GM21447 (cell line): ENCODE measurements at regions not wholly inside any gene's neighbourhood (a gene's known extent, or its start where the extent isn't known, plus 50 kb on each side); places are given as distances from the start of the nearest gene placed in this dataset.
"Not testable (repeated sequence)": the region's sequence is repeated elsewhere in the genome, so short reads cannot be mapped to it uniquely, and the experiment has no call there.

Source experiments
- ATAC-seq: cut with Tn5 transposase; IDR thresholded peaks from one replicate; pipeline ENCODE4 v1.9.1; 2021; ENCODE audit not compliant: unreplicated experiment

DNA sequence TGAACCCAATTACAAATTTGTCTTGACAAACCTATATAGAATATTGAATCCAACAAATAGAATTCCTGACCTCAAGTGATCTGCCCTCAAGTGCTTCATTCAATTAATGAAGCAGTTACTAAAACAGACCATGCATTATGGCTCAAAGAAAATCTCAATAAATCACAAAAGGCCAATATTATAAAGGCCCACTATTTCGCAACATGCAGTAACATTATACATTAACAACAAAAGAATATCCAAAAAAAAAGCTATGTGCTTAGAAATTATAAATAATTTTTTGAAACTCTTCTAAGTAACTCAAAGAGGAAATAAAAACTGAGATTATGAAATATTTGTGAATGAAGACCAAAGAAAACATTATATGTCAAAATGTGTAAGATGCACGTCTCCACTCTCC is 177.7 kb downstream of the ZNF674 start:
- ATAC-seq = no peak

DNA sequence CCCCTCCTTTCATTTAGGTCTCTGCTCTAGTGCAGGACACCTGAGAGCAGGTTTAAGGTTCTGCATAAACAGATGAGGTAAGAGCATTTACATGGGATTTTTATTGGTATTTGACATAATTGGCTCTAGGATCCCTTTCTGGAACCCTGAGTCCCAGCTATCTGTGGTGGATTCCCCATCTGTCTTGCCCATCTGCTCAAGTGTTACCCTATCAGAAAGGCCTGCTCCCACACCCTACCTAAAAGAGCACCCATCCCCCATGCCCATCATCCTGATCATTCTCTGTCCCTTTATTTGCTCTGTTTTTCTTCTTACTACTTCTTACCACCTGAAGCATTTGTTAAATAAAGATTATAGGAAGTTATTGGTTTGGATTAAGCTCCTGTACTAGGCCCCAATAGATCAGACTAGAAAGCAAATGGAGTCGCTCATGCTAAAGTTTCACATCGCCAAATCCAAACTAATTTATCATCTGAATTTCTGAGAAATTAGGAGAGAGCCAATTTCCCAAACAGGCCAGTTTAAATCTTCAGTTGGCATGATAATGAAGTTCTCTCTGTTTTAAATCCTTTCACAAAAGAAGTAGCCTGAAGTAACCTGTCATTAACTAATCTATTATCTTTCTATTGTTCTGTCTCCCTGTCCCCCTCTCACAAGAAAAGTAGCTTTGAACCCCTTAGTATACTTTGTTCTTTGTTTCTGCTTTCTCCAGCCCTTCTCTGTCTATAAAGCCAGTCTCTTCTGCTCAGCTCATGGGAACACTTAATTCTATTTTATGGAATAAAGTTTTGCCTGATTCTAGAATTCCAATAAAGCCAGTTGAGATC is 178.6 kb downstream of the ZNF674 start:
- ATAC-seq = no peak

DNA sequence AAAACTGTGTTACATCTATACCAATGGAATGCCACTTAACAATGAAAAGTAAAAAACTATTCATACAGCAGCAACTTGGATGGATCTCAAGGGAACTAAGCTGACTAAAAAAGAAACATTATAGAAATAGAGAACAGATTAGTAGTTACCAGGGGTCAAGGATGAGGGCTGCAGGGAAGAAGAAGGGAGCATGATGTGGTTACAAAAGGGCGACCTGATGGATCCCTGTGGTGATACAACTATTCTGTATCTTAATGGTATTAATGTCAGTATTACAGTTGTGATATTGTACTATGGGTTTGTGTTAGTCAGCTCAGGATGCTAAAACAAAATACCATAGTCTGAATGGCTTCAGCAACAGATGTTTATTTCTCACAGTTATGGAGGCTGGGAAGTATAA is 190.7 kb downstream of the ZNF674 start:
- no peak for ATAC-seq

DNA sequence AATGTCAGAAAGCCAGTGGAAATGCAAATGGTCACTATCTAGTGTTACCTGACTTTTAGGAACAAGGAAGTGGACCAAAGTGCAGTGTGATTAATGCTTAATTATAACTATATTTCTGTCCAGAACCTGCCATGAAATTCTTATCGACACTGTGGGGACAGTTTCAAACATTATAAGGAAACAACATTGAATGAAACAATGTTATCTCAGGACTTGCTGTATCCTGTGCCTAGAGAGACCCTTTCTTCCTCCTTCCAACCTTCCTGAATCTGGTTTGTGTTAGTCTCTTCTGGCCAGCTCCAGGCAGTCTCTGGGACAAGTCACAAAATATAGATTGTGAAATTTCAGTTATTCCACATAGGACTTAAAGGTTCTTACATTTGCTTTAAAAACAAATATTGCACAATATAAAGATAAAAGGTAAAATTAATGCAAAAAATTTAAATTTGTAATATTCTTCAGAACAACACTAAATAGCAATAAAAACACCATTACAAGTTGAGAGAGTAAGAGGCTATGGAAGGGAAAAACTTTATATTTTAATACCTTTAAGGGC is 203.4 kb downstream of the ZNF674 start:
- no peak for ATAC-seq

DNA sequence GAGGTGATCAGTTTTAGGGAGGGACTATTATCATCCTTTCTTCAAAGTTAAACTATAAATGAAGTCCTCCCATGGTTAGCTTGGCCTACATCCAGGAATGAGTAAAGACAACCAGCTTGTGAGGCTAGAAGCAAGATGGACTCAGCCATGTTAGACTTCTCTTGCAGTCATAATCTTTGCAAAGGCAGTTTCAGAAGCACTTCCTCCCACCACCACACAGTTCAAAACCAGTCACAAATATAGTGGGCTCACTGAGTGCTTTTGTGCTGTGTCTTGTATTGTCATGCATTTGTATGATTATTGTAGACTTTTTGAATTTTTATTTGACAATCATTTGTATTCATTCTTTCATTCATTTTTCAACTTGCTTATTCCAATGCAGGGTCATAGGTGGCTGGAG is 204.5 kb downstream of the ZNF674 start:
- no peak for ATAC-seq

DNA sequence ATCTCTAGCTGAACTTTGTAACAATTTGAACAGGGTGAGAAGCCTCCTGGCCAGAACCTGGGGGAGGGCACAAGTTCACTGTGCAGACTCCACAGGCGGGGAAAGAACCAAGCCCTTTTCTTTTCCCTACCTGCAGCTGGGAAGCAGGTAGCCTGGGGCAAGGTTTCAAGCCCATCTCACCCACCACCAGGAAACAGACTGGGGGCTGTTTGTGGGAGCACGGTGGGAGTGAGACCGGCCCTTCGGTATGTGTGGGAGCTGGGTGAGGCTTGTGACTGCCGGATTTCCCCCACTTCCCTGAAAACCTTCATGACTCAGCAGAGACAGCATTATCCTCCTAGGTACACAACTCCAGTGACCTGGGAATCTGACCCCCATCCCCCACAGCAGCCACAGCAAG is 211.7 kb downstream of the ZNF674 start:
- ATAC-seq = no peak

DNA sequence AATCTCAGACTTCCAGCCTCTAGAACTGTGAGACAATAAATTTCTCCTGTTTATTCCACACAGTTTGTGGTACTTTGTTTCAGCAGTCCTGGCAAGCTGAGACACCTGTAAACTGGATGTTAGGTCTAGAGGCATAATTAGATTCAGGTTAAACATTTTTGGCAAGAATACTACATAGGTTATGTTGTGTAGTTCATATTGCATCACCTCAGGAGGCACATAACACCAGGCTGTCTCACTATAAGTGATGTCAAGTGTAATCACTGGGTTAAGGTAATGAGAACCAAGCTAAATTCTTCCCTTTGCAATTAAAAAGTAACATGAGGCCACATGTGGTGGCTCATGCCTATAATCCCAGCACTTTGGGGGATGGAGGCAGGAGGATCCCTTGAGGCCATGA is 214.2 kb downstream of the ZNF674 start:
- ATAC-seq = no peak

DNA sequence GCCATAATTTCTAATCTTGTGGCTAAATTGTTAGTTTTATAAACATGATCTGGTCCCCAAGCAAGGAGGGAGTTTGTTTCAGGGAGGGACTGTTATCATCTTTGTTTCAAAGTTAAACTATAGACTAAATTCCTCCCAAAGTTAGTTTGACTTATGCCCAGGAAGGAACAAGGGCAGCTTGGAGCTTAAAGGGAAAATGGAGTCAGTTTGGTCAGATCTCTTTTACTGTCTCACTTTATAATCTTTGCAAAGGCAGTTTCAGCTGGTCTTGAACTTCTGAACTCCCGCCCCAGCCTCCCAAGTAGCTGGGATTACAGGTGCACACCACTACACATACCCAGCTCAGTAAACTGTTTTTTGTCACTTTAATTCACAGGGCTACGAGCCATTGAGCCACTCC is 214.7 kb downstream of the ZNF674 start:
- no peak for ATAC-seq

DNA sequence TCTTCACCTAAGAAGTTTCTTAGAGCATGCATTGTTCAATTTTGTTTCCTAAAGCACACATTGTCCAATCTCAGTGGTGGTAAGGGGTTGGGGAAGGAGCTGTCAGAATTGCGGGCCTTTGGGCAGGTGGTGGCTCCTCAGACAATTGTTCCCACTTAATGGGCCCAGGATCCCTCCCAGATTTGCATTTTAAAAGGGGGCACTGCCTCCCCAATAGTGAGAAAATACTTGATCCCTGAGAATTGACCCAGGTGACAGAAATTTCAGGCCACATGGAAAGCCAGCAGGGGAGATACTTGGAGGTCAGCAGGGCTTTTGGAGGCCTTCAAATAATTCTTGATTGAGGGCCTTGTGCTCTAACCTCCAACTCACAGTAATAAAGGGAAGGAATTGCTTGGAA is 217.1 kb downstream of the ZNF674 start:
- no peak for ATAC-seq

DNA sequence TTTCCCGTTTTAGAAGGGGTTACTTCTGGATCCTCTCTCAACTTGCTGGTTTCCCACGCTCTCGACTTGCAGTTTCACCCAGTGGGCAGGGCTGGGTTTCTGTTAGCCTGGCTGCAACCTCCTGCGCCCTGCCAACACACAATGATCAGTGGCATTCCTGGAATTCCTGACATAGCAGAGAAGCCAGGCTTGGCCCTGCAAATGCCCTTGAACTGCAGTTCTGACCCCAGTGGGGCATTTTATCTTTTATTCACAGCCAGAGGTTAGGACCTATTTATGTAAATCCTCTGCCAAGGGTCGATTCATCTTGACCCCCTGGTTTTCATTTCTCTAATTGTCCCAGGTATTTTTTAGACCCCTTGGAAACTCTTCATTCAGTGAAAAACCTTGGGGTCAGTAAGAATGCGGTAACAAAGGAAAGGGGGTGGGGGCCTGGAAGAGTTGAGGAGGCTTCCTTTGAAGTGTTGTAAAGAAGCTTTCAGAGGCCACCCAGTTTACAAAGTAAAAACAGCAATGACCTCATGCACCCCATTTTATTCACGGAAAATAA is 217.6 kb downstream of the ZNF674 start:
- no peak for ATAC-seq

DNA sequence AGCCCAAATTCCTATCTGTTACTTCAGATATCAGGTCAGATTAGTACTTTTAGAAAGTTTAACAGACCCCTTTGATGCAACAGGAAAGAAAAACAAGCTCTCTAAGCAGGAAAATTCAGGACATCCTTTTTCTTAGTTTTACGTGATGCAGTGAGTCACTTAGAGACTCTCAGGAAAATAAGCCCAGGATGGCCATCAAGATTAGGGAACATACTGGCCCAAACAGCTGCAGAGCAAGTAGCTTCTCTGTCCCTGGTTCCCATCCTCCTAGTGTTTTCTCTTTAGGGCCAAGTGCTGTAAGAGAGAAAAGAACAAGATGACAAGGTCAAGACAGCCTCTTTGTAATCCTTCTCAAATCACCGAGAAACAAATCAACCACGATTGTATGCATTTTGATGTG is 219.1 kb downstream of the ZNF674 start:
- no peak for ATAC-seq

DNA sequence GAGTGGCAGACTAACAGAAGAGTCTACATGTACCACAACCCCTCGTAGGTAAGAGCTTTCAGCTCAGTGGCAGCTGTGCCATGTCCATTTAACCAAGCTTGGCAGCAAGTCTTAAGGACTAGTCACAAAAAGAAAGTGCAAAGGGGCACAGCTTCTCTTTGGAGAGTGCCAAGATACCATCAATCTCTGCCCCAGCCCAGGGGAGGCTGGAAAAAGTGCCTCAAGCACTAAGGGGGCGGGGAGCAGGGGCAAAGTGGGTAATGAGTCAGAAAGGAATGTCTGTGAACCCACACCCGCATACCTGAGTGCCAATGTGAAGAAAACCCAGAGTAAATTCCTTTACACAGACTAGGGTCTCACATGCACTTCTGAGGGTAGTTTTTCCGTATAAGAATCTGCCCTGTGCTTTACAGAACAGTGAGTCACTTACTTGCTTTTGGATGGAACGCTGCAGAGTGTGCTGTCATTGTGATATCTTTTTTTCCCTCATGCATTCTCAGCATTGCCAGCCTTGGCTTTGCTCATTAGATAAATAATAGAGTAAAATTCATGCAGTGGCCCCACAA is 219.8 kb downstream of the ZNF674 start:
- ATAC-seq = no peak

DNA sequence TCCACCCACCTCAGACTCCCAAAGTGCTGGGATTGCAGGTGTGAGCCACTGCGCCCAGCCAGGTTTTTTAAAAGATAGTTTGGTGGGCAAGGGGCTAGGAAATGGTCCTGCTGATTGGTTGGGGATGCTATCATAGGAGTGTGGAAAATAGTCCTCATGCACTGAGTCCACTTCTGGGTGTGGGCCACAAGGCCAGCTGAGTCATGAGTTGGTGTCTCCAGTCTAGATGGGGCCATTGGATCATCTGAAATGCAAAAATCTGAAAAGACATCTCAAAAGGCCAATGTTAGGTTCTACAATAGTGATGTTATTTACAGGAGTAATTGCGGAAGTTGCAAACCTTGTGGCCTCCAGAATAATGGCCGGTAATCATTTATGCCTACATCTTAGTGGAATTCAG is 221.1 kb downstream of the ZNF674 start:
- ATAC-seq = no peak

DNA sequence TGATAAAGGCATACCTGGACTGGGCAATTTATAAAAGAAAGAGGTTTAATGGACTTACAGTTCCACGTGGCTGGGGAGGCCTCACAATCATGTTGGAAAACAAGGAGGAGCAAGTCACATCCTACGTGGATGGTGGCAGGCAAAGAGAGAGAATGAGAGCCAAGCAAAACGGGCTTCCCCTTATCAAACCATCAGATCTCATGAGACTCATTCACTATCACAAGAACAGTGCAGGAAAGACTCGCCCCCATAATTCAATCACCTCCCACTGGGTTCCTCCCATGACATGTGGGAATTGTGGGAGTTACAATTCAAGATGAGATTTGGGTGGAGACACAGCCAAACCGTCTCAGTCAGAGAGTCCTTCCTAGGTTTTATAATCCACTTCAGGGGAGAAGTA is 222.3 kb downstream of the ZNF674 start:
- not testable (repeated sequence) for ATAC-seq

DNA sequence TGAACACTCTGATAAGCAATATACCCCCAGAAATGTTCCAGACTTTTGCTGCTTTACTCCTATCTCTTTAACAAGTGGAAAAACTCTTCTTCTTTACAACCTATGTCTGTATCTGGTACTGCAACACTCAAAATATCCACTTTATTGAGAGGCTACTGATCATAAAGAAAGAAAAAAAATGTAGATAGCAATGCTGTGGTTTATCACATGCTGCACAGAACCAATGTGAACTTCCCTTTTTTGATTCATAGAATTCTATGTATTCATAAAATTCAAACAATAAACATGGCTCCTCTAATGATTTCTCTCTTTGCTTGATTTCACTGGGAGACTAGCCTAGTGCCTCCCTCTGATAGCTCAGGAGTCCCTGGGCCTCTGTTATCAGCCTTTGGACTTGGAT is 223.5 kb downstream of the ZNF674 start:
- ATAC-seq = no peak

DNA sequence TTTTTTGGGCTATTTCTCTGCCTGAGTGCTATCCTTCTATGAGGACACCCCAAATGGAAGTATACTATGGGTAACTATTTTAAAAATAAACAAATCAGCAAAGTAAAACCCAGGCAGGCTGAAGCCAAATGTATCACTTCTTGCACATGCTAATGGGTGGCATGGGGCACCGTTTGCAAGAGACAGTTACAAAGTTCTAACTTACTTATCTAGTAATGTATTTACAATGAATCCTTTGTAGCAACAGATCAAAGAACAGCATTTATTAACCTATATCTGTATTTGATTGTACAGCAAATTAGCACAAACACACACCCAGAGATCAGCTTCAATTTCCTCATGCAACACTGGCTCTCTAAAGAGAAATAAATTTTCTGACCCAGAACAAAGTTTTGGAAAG is 225.5 kb downstream of the ZNF674 start:
- no peak for ATAC-seq

DNA sequence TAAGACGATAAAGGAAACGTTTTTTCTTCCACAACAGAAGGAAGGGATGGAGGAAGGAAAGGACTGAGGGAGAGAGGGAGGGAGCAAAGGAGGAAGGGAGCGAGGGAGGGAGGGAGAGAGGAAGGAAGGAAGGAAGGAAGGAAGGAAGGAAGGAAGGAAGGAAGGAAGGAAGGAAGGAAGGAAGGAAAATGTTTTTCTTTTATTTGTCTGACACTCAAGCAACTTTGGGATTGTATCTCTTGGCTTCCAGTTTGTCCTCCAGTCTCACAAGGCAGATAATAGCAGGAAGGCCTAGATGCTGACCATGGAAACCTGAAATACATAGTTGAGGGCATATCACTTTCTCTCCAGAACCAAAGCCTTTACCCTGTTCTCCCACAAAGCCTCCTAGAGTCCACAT is 226.7 kb downstream of the ZNF674 start:
- no peak for ATAC-seq

DNA sequence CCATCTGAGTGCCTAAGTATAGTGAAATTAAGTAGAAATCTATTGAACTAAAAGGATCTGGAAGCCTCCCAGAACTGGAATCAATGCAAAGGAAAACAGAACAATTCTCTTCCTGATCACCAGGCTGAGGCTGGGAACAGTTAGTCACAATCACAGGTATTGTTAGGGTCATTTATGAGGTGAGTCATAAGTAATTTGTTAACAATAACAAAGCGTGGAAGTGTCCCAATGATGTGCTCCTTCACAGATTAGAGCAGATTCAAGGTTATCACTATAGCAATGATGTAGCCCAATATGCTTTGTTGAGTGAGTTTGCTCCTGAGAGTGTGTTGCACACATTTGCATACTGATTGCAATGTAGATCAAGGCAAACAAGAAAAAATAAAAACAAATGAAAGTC is 228.1 kb downstream of the ZNF674 start:
- no peak for ATAC-seq

DNA sequence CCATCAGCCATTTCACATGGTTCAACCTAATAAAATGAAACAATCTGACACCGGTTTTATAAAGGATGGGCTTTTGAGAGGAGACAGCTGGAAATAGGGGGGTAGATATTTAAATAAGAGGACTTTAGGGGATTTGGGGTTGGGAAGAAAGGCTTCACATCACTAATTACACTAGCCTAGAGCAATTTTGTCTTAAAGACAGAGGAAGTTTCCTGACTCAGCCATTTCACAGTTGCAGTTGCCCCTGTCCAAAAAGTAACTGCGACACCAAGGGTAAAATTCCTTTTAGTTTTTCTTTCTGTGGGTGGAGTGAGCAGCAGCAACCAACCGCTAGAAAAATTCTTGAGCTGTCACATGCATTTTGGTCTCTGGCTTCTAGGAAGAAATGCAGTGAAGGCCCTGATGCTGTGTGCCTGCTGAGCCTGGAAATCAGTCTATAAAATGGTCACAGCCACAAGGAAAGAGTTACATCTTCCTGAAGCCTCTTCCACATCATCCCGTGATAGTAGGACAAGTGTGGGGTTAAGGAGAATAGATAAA is 233.6 kb downstream of the ZNF674 start:
- ATAC-seq = no peak

DNA sequence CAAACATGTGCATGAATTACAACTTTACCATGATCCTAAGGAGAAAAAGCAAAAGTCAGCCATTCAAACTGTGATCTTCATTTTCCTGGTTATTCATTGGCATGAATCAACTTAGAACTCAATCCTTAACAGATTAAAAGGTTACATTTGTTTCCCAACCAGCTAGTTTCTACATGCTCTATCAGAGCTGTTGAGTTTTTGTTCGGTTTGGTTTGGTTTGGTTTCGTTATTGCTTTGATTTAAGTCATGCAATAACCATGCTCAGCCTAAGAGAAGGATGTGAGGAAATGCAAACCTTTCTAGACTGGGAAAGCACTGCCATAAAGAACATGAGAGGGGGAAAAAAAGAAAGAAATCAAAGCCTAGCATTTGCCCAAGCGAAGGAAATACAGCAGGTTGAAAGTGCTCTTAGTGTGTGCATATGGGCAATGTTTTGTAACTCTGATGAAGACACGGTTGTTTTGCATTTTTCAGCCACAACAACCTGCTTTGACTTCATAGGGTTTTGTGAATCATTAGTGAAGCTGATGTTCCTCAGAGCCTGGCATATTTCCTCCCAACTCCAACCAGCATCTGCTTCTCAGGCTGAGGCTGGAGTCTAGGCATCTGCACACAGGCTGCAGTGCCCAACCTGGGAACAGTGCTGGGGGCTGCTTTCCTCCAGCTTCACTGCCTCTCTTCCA is 234.3 kb downstream of the ZNF674 start:
- no peak for ATAC-seq

DNA sequence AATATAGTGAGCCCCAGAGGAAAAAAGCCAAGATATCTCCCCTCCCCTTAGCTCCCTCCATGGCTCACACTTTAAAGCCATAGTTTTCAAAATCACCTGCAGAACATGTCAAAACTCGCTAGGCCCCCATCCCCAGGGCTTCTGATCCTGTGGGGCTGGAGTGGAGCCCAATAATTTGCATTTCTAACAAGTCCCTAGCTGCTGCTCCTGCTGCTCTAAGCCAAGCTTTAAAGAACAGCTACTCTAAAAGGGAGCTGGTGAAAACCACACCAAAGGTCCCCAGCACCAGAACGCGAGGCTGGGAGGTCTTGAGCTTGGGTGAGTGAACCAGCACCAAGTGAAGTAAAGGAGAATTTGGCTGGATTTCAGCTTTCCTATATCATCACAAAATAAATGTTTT is 237.1 kb downstream of the ZNF674 start:
- ATAC-seq = no peak

DNA sequence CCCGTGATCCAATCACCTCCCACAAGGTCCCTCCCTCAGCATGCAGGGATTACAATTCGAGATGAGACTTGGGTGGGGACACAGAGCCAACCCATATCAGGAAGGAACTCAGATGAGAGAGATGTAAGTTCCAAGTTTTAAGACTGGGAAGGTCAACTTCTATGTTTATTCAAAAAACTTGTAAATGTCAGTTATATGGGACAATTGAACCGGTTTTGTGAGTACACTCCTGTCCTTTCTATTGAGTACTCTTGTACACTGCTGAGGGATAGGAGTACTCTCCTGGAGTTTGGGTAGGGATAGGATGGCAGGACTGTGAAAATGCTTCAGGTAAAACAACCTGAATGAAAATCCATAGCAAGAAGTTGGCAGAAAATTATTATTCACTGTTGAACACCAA is 239.1 kb downstream of the ZNF674 start:
- no peak for ATAC-seq
